Activated CD8-positive, alpha-beta T cell treated with anti-CD3 and anti-CD28 coated beads for 36 hours (primary cell): ENCODE measurements at regions not wholly inside any gene's neighbourhood (a gene's known extent, or its start where the extent isn't known, plus 50 kb on each side); places are given as distances from the start of the nearest gene placed in this dataset.

ENCODE experiments used
- ATAC-seq: fragments of 200-7000 bp; cut with Tn5 transposase; one replicate; pipeline ENCODE4 v1.10.0; 2021; ENCODE audit warnings: mild to moderate bottlenecking, moderate library complexity
- CTCF ChIA-PET: fragments of 350-600 bp; sonication (Branson Sonifier 250); formaldehyde crosslinking; loops from one replicate; lab custom pipeline; 2021; ENCODE audit warnings: antibody characterized with exemption; lab: Charles Lee
- POLR2A ChIA-PET: fragments of 350-600 bp; sonication (Branson Sonifier 250); formaldehyde crosslinking; loops from one replicate; lab custom pipeline; 2021; ENCODE audit warnings: antibody characterized with exemption; lab: Charles Lee
- DNase-seq: peaks from one replicate; pipeline ENCODE4 v3.0.0-alpha.2; 2020
- H3K27ac Mint-ChIP-seq: one replicate; pipeline ENCODE4 v1.8.0; 2021; ENCODE audit warnings: mild to moderate bottlenecking, mixed read lengths
- H3K27me3 Mint-ChIP-seq: one replicate; pipeline ENCODE4 v1.8.0; 2021; ENCODE audit warnings: mixed read lengths
- H3K36me3 Mint-ChIP-seq: one replicate; pipeline ENCODE4 v1.8.0; 2021; ENCODE audit warnings: low read depth, mixed read lengths
- H3K4me1 Mint-ChIP-seq: one replicate; pipeline ENCODE4 v1.8.0; 2021; ENCODE audit warnings: low read depth, mixed read lengths
- H3K4me3 Mint-ChIP-seq: one replicate; pipeline ENCODE4 v1.8.0; 2021; ENCODE audit warnings: mild to moderate bottlenecking, moderate library complexity, mixed read lengths
- H3K9me3 Mint-ChIP-seq: one replicate; pipeline ENCODE4 v1.8.0; 2021; ENCODE audit warnings: mixed read lengths
- CTCF ChIP-seq: fragments of 200-600 bp; IDR thresholded peaks from one replicate; pipeline ENCODE4 v1.8.0; 2022; ENCODE audit warnings: antibody characterized with exemption, mild to moderate bottlenecking
- intact Hi-C: fragments of 100-400 bp; cut with micrococcal nuclease; formaldehyde crosslinking; loops from one replicate; pipeline ENCODE4 v1.10.0; 2022

- H3K36me3 Mint-ChIP-seq: no peaks in the 10 kb centered on the region
- H3K27ac Mint-ChIP-seq: no peak overlapping the region
- H3K27me3 Mint-ChIP-seq: no peaks in the 10 kb centered on the region
- POLR2A ChIA-PET: no interaction called here
- intact Hi-C loops: no loop called here
- ATAC-seq: no peak
- DNase-seq: no peak
- TF ChIP-seq CTCF: no peak
- H3K4me3 Mint-ChIP-seq: no peak overlapping the region
- CTCF ChIA-PET: interaction anchor here (0.7 kb wide), 1 partner anchor 140 kb away, joined by 3 read pairs; no protein-coding TSS in a partner anchor
- H3K4me1 Mint-ChIP-seq: peaks cover 2% of the 10 kb centered on the region
- H3K9me3 Mint-ChIP-seq: no peaks in the 10 kb centered on the region
Measured at GRCh38 chr3:72158639-72159326, 373.8 kb upstream of the PROK2 start.

- ChIA-PET POLR2A (no interaction called here), CTCF (no interaction called here)
- no peak for TF ChIP-seq CTCF
- ATAC-seq (peak; percentile 20), DNase-seq (no peak)
- H3K27me3 Mint-ChIP-seq: no peaks in the 10 kb centered on the region
- H3K4me3 Mint-ChIP-seq: no peak overlapping the region
- no peaks in the 10 kb centered on the region for H3K9me3 Mint-ChIP-seq
- intact Hi-C loops: no loop called here
- H3K4me1 Mint-ChIP-seq: peaks cover 2% of the 10 kb centered on the region
- H3K36me3 Mint-ChIP-seq: no peaks in the 10 kb centered on the region
- H3K27ac Mint-ChIP-seq: no peak overlapping the region
Measured at GRCh38 chr3:72157748-72158638, 373.0 kb upstream of the PROK2 start.

- POLR2A ChIA-PET: no interaction called here
- no peak overlapping the region for H3K27ac Mint-ChIP-seq
- no peak for TF ChIP-seq CTCF
Measured at GRCh38 chr3:72155391-72156064, 370.6 kb upstream of the PROK2 start.

GRCh38 chr3:72154391-72155335 is 369.7 kb upstream of the PROK2 start:
- DNase-seq: no peak
- no peak for TF ChIP-seq CTCF
- Mint-ChIP-seq H3K9me3 (no peaks in the 10 kb centered on the region), H3K36me3 (no peaks in the 10 kb centered on the region), H3K27ac (no peak overlapping the region), H3K4me3 (no peak overlapping the region), H3K4me1 (peaks cover 2% of the 10 kb centered on the region), H3K27me3 (peaks cover 1% of the 10 kb centered on the region)
- CTCF ChIA-PET: interaction anchor here (0.8 to 0.9 kb wide), 2 partner anchors 8 to 15 kb away, joined by 4 read pairs; no protein-coding TSS in a partner anchor
- intact Hi-C loops: no loop called here
- no peak for ATAC-seq
- POLR2A ChIA-PET: interaction anchor here (0.7 kb wide), 1 partner anchor 88 kb away, joined by 3 read pairs; no protein-coding TSS in a partner anchor

More at GRCh38 chr3:72155391-72156064, 370.6 kb upstream of the PROK2 start:
- H3K36me3 Mint-ChIP-seq: no peaks in the 10 kb centered on the region
- DNase-seq (no peak), ATAC-seq (no peak)
- H3K27me3 Mint-ChIP-seq: peaks cover 1% of the 10 kb centered on the region
- H3K4me3 Mint-ChIP-seq: no peak overlapping the region
- peaks cover 2% of the 10 kb centered on the region for H3K4me1 Mint-ChIP-seq
- intact Hi-C loops: no loop called here
- H3K9me3 Mint-ChIP-seq: no peaks in the 10 kb centered on the region
- CTCF ChIA-PET: no interaction called here
